Lower leg skin (tissue), 4 donors: ENCODE measurements at regions not wholly inside any gene's neighbourhood (a gene's known extent, or its start where the extent isn't known, plus 50 kb on each side); places are given as distances from the start of the nearest gene placed in this dataset.

ENCODE experiments used
- DNase-seq, 2 donors: peaks; one replicate each; pipeline ENCODE4 v3.0.0-alpha.2; 2019; ENCODE audit warnings: low spot score in 2 of 2
- H3K4me3 ChIP-seq: fragments of 200-600 bp; sonication (generic); 2 replicates; pipeline ENCODE4 v1.5.1; 2017; ENCODE audit warnings: mild to moderate bottlenecking, low read depth; ENCODE audit not compliant: poor library complexity, severe bottlenecking
- CTCF ChIP-seq, 3 donors: fragments of 450-650 bp; IDR thresholded peaks; one replicate each; pipeline ENCODE4 v1.5.1; 2016; ENCODE audit warnings: antibody characterized with exemption in 3 of 3, mild to moderate bottlenecking in 3 of 3, moderate library complexity in 2 of 3
- POLR2A ChIP-seq, 2 donors: fragments of 450-650 bp; IDR thresholded peaks; one replicate each; pipeline ENCODE4 v1.6.1; 2016 to 2017; ENCODE audit warnings: antibody characterized with exemption in 2 of 2, mild to moderate bottlenecking in 1 of 2, moderate library complexity in 1 of 2
- WGBS, 2 donors: methylation state at CpG; one replicate each; pipeline ENCODE4 v1.1.5; 2018; 5-methylcytosine and 5-hydroxymethylcytosine counted together
- intact Hi-C: fragments of 100-400 bp; cut with DNase I; formaldehyde crosslinking; loops from one replicate; pipeline ENCODE4 v1.15.0; 2023; ENCODE audit warnings: low total_unique reads

GRCh38 chr15:91548549-91548948 lies 305.0 kb upstream of the SLCO3A1 start:
- TF ChIP-seq CTCF (IDR thresholded peaks at IDR 0.05) (no peak), POLR2A (IDR thresholded peaks at IDR 0.05) (no peak)
- H3K4me3 ChIP-seq, result no peak overlapping the region
- 48 to 57% methylated on average over 4 of the region's 4 CpGs for WGBS, 2 donors
- intact Hi-C loops, result no loop called here
- DNase-seq, result no peak

GRCh38 chr15:91549581-91549980 lies 303.9 kb upstream of the SLCO3A1 start:
- intact Hi-C loops, result no loop called here
- no peak overlapping the region for H3K4me3 ChIP-seq
- no peak for DNase-seq
- WGBS, 2 donors, result 77 to 82% methylated on average over 1 of the region's 1 CpG
- no peak for TF ChIP-seq POLR2A (IDR thresholded peaks at IDR 0.05)
- TF ChIP-seq CTCF (IDR thresholded peaks at IDR 0.05), result no peak

GRCh38 chr15:91552555-91552954 lies 301.0 kb upstream of the SLCO3A1 start:
- no peak for TF ChIP-seq CTCF (IDR thresholded peaks at IDR 0.05)
- TF ChIP-seq POLR2A (IDR thresholded peaks at IDR 0.05), result no peak
- no peak overlapping the region for H3K4me3 ChIP-seq
- no peak for DNase-seq
- intact Hi-C loops, result no loop called here
- 90 to 92% methylated on average over 5 of the region's 5 CpGs for WGBS, 2 donors

GRCh38 chr15:91553196-91553854 lies 300.2 kb upstream of the SLCO3A1 start:
- no peak for DNase-seq
- no peak for TF ChIP-seq POLR2A (IDR thresholded peaks at IDR 0.05)
- TF ChIP-seq CTCF (IDR thresholded peaks at IDR 0.05), result no peak
- WGBS, 2 donors, result 76 to 78% methylated on average over 6 of the region's 6 CpGs
- intact Hi-C loops, result no loop called here
- no peak overlapping the region for H3K4me3 ChIP-seq

- H3K4me3 ChIP-seq, result no peak overlapping the region
- WGBS, 2 donors, result 79 to 93% methylated on average over 4 of the region's 4 CpGs
- TF ChIP-seq CTCF (IDR thresholded peaks at IDR 0.05), result no peak
- no peak for TF ChIP-seq POLR2A (IDR thresholded peaks at IDR 0.05)
- intact Hi-C loops, result no loop called here
- no peak for DNase-seq
Observed at GRCh38 chr15:91555312-91555711, 298.2 kb upstream of the SLCO3A1 start.

- TF ChIP-seq CTCF (IDR thresholded peaks at IDR 0.05) (no peak), POLR2A (IDR thresholded peaks at IDR 0.05) (no peak)
- H3K4me3 ChIP-seq, result no peak overlapping the region
- intact Hi-C loops, result no loop called here
- WGBS, 2 donors, result 83 to 84% methylated on average over 5 of the region's 5 CpGs
- no peak for DNase-seq
Observed at GRCh38 chr15:91556926-91557325, 296.6 kb upstream of the SLCO3A1 start.
